ENCODE measurements at regions not wholly inside any gene's neighbourhood (a gene's known extent, or its start where the extent isn't known, plus 50 kb on each side); places are given as distances from the start of the nearest gene placed in this dataset.

- CTCF ChIA-PET, result no interaction called here
- TF ChIP-seq CTCF (IDR thresholded peaks at IDR 0.05), result no peak
- H3K9me3 Mint-ChIP-seq, result no peaks in the 10 kb centered on the region
- no peak overlapping the region for H3K27ac Mint-ChIP-seq
- DNase-seq (no peak), ATAC-seq (ENCODE audit: low read depth) (no peak)
- POLR2A ChIA-PET, result interaction anchor here (0.7 kb wide), 1 partner anchor 11 kb away, joined by 3 read pairs; no protein-coding TSS in a partner anchor
- H3K27me3 Mint-ChIP-seq, result no peaks in the 10 kb centered on the region
- H3K4me1 Mint-ChIP-seq, result no peaks in the 10 kb centered on the region
- no peak overlapping the region for H3K4me3 Mint-ChIP-seq
- H3K36me3 Mint-ChIP-seq (ENCODE audit: low read depth), result no peaks in the 10 kb centered on the region
- intact Hi-C loops (cut with micrococcal nuclease), result no loop called here
These were observed 170.1 kb upstream of the GBE1 start for GRCh38 chr3:81931265-81932251.

- ChIA-PET POLR2A (no interaction called here), CTCF (no interaction called here)
- intact Hi-C loops (cut with micrococcal nuclease), result no loop called here
- H3K36me3 Mint-ChIP-seq (ENCODE audit: low read depth), result no peaks in the 10 kb centered on the region
- DNase-seq (no peak), ATAC-seq (ENCODE audit: low read depth) (no peak)
- H3K27ac Mint-ChIP-seq, result no peak overlapping the region
- no peaks in the 10 kb centered on the region for H3K9me3 Mint-ChIP-seq
- H3K27me3 Mint-ChIP-seq, result no peaks in the 10 kb centered on the region
- H3K4me3 Mint-ChIP-seq, result no peak overlapping the region
- no peaks in the 10 kb centered on the region for H3K4me1 Mint-ChIP-seq
- TF ChIP-seq CTCF (IDR thresholded peaks at IDR 0.05), result no peak
These were observed 168.3 kb upstream of the GBE1 start for GRCh38 chr3:81929697-81930096.

- no peaks in the 10 kb centered on the region for H3K36me3 Mint-ChIP-seq (ENCODE audit: low read depth)
- no peaks in the 10 kb centered on the region for H3K4me1 Mint-ChIP-seq
- H3K4me3 Mint-ChIP-seq, result no peak overlapping the region
- no peaks in the 10 kb centered on the region for H3K9me3 Mint-ChIP-seq
- no peaks in the 10 kb centered on the region for H3K27me3 Mint-ChIP-seq
- no peak overlapping the region for H3K27ac Mint-ChIP-seq
- DNase-seq (no peak), ATAC-seq (ENCODE audit: low read depth) (no peak)
- CTCF ChIA-PET, result no interaction called here
- POLR2A ChIA-PET, result no interaction called here
- TF ChIP-seq CTCF (IDR thresholded peaks at IDR 0.05), result no peak
- intact Hi-C loops (cut with micrococcal nuclease), result no loop called here
These were observed 166.4 kb upstream of the GBE1 start for GRCh38 chr3:81927811-81928210.

- H3K4me1 Mint-ChIP-seq, result no peaks in the 10 kb centered on the region
- TF ChIP-seq CTCF (IDR thresholded peaks at IDR 0.05), result no peak
- no peaks in the 10 kb centered on the region for H3K36me3 Mint-ChIP-seq (ENCODE audit: low read depth)
- ChIA-PET POLR2A (no interaction called here), CTCF (no interaction called here)
- intact Hi-C loops (cut with micrococcal nuclease), result no loop called here
- no peaks in the 10 kb centered on the region for H3K9me3 Mint-ChIP-seq
- DNase-seq (no peak), ATAC-seq (ENCODE audit: low read depth) (no peak)
- H3K4me3 Mint-ChIP-seq, result no peak overlapping the region
- H3K27me3 Mint-ChIP-seq, result no peaks in the 10 kb centered on the region
- H3K27ac Mint-ChIP-seq, result no peak overlapping the region
These were observed 163.9 kb upstream of the GBE1 start for GRCh38 chr3:81925385-81925784.

GRCh38 chr3:81923038-81923437 is 161.6 kb upstream of the GBE1 start:
- Mint-ChIP-seq H3K9me3 (no peaks in the 10 kb centered on the region), H3K27ac (no peak overlapping the region), H3K36me3 (ENCODE audit: low read depth) (no peaks in the 10 kb centered on the region), H3K27me3 (no peaks in the 10 kb centered on the region), H3K4me3 (no peak overlapping the region), H3K4me1 (no peaks in the 10 kb centered on the region)
- ChIA-PET CTCF (interaction anchor here (1.4 kb wide), 1 partner anchor 13 kb away, joined by 10 read pairs; no protein-coding TSS in a partner anchor), POLR2A (no interaction called here)
- ATAC-seq (ENCODE audit: low read depth) (no peak), DNase-seq (no peak)
- intact Hi-C loops (cut with micrococcal nuclease), result no loop called here
- TF ChIP-seq CTCF (IDR thresholded peaks at IDR 0.05), result no peak

Data from activated B cell treated with CpG ODN at 0.5 μM for 24 hours (primary cell).